Hypothalamus (tissue), 51 donors: ENCODE measurements at regions not wholly inside any gene's neighbourhood (a gene's known extent, or its start where the extent isn't known, plus 50 kb on each side); places are given as distances from the start of the nearest gene placed in this dataset.
"Not testable (repeated sequence)": the region's sequence is repeated elsewhere in the genome, so short reads cannot be mapped to it uniquely, and the experiment has no call there.

Experiments used
- DNase-seq, 51 donors: peaks; one replicate each; lab custom pipeline; 2025; lab: John Stamatoyannopoulos, UW

GRCh38 chr3:74004386-74004785 lies 379.6 kb upstream of the PDZRN3 start:
- DNase-seq, result no peak

- no peak for DNase-seq
Measured at GRCh38 chr3:74003734-74004133, 379.0 kb upstream of the PDZRN3 start.

GRCh38 chr3:74001436-74001835 lies 376.7 kb upstream of the PDZRN3 start:
- no peak for DNase-seq

- DNase-seq, result no peak
Measured at GRCh38 chr3:74000725-74001124, 376.0 kb upstream of the PDZRN3 start.

- peak in 15 of 51 donors; percentile 0 to 29 (median 12) for DNase-seq
Measured at GRCh38 chr3:73999501-73999900, 374.8 kb upstream of the PDZRN3 start.

- not testable (repeated sequence) for DNase-seq
Measured at GRCh38 chr3:73990691-73991090, 365.9 kb upstream of the PDZRN3 start.

- DNase-seq, result no peak
Measured at GRCh38 chr3:73966733-73967132, 342.0 kb upstream of the PDZRN3 start.

- no peak for DNase-seq
Measured at GRCh38 chr3:73964818-73965217, 340.1 kb upstream of the PDZRN3 start.

- DNase-seq, result no peak
Measured at GRCh38 chr3:73955494-73956070, 330.8 kb upstream of the PDZRN3 start.

GRCh38 chr3:73954506-73954905 lies 329.8 kb upstream of the PDZRN3 start:
- no peak for DNase-seq

GRCh38 chr3:73952781-73953180 lies 328.0 kb upstream of the PDZRN3 start:
- no peak for DNase-seq

- DNase-seq, result peak in 1 of 51 donors; percentile 30
Measured at GRCh38 chr3:73950865-73951558, 326.3 kb upstream of the PDZRN3 start.

- DNase-seq, result no peak
Measured at GRCh38 chr3:73945541-73945940, 320.8 kb upstream of the PDZRN3 start.

GRCh38 chr3:73939985-73940384 lies 315.2 kb upstream of the PDZRN3 start:
- DNase-seq, result no peak

GRCh38 chr3:73933585-73933984 lies 308.8 kb upstream of the PDZRN3 start:
- no peak for DNase-seq

GRCh38 chr3:73927203-73927570 lies 302.4 kb upstream of the PDZRN3 start:
- no peak for DNase-seq

- peak in 1 of 51 donors; percentile 0 for DNase-seq
Measured at GRCh38 chr3:73926360-73927202, 301.8 kb upstream of the PDZRN3 start.

GRCh38 chr3:73925011-73925410 lies 300.3 kb upstream of the PDZRN3 start:
- DNase-seq, result no peak

- no peak for DNase-seq
Measured at GRCh38 chr3:73924048-73924447, 299.3 kb upstream of the PDZRN3 start.

- DNase-seq, result no peak
Measured at GRCh38 chr3:73917643-73918042, 292.9 kb upstream of the PDZRN3 start.

- no peak for DNase-seq
Measured at GRCh38 chr3:73915886-73916285, 291.1 kb upstream of the PDZRN3 start.

GRCh38 chr3:73908218-73908617 lies 283.5 kb upstream of the PDZRN3 start:
- no peak for DNase-seq
